Tibial nerve (tissue), 4 donors: ENCODE measurements at regions not wholly inside any gene's neighbourhood (a gene's known extent, or its start where the extent isn't known, plus 50 kb on each side); places are given as distances from the start of the nearest gene placed in this dataset.
"Not testable (repeated sequence)": the region's sequence is repeated elsewhere in the genome, so short reads cannot be mapped to it uniquely, and the experiment has no call there.

Source experiments
- DNase-seq, 2 donors: peaks; one replicate each; pipeline ENCODE4 v3.0.0-alpha.2; 2019; ENCODE audit warnings: low spot score in 2 of 2
- H3K27ac ChIP-seq, 4 donors: fragments of 200-600 bp; sonication (generic) in 3 of 4; one replicate each; pipeline ENCODE4 v1.5.1; 2017 to 2019; ENCODE audit warnings: mild to moderate bottlenecking in 1 of 4
- H3K27me3 ChIP-seq, 2 donors: fragments of 200-600 bp; sonication (generic) in 1 of 2; one replicate each; pipeline versions ENCODE4 v1.5.1 to v1.6.0; 2017 to 2019
- H3K36me3 ChIP-seq, 3 donors: fragments of 200-600 bp; sonication (generic); one replicate each; pipeline ENCODE4 v1.5.1; 2018 to 2019
- H3K4me1 ChIP-seq, 4 donors: fragments of 200-600 bp; sonication (generic) in 3 of 4; one replicate each; pipeline ENCODE4 v1.5.1; 2017 to 2019
- H3K4me3 ChIP-seq, 4 donors: fragments of 200-600 bp; sonication (generic) in 3 of 4; one replicate each; pipeline ENCODE4 v1.5.1; 2017 to 2019; ENCODE audit warnings: mild to moderate bottlenecking in 1 of 4, moderate library complexity in 1 of 4
- H3K9me3 ChIP-seq, 4 donors: fragments of 200-600 bp; sonication (generic) in 3 of 4; one replicate each; pipeline ENCODE4 v1.5.1; 2017 to 2019
- CTCF ChIP-seq, 5 experiments: fragments of 200-600 bp in 3 of 5; fragments of 450-650 bp in 2 of 5; sonication (generic) in 3 of 5; IDR thresholded peaks; one replicate each; pipeline ENCODE4 v1.5.1; 2016 to 2019; ENCODE audit warnings: antibody characterized with exemption in 5 of 5, mild to moderate bottlenecking in 3 of 5, moderate library complexity in 2 of 5
- EP300 ChIP-seq, 2 donors: sonication (generic); formaldehyde crosslinking; IDR thresholded peaks; one replicate each; pipeline ENCODE4 v1.6.1; 2017; ENCODE audit warnings: antibody characterized with exemption in 2 of 2, mild to moderate bottlenecking in 1 of 2
- POLR2A ChIP-seq, 2 donors: fragments of 450-650 bp; IDR thresholded peaks; one replicate each; pipeline ENCODE4 v1.6.1; 2017; ENCODE audit warnings: antibody characterized with exemption in 2 of 2, mild to moderate bottlenecking in 2 of 2, moderate library complexity in 2 of 2
- WGBS, 2 donors: methylation state at CpG; one replicate each; pipeline ENCODE4 v1.1.5; 2018; 5-methylcytosine and 5-hydroxymethylcytosine counted together

GRCh38 chr5:17748201-17748600, 113.9 kb downstream of the TAF11L14 start:
- WGBS, 2 donors: 60 to 63% methylated on average over 2 of the region's 2 CpGs
- Histone ChIP-seq H3K4me3 (no peak overlapping the region), H3K36me3 (no peaks in the 10 kb centered on the region), H3K27me3 (no peaks in the 10 kb centered on the region), H3K4me1 (no peaks in the 10 kb centered on the region), H3K27ac (no peak overlapping the region), H3K9me3 (no peaks in the 10 kb centered on the region)
- no peak for TF ChIP-seq EP300 (IDR thresholded peaks at IDR 0.05)
- no peak for DNase-seq

- TF ChIP-seq EP300 (IDR thresholded peaks at IDR 0.05) (no peak), CTCF (IDR thresholded peaks at IDR 0.05) (no peak), POLR2A (IDR thresholded peaks at IDR 0.05) (no peak)
- Histone ChIP-seq H3K4me1 (no peaks in the 10 kb centered on the region), H3K27ac (no peak overlapping the region), H3K4me3 (no peak overlapping the region), H3K27me3 (no peaks in the 10 kb centered on the region), H3K36me3 (no peaks in the 10 kb centered on the region), H3K9me3 (no peaks in the 10 kb centered on the region)
- WGBS, 2 donors: 74% methylated on average over 1 of the region's 1 CpG
- no peak for DNase-seq
Measured at GRCh38 chr5:17748941-17749340, 114.7 kb downstream of the TAF11L14 start.

- 93% methylated on average over 12 of the region's 12 CpGs for WGBS, 2 donors
- not testable (repeated sequence) for H3K27ac ChIP-seq, H3K4me3 ChIP-seq, H3K4me1 ChIP-seq, H3K9me3 ChIP-seq, H3K36me3 ChIP-seq, H3K27me3 ChIP-seq, DNase-seq
Measured at GRCh38 chr5:17755406-17755805, 121.1 kb downstream of the TAF11L14 start.

GRCh38 chr5:17761326-17761725, 127.1 kb downstream of the TAF11L14 start:
- no peak overlapping the region for H3K4me3 ChIP-seq
- no peaks in the 10 kb centered on the region for H3K36me3 ChIP-seq
- DNase-seq: no peak
- H3K27me3 ChIP-seq: no peaks in the 10 kb centered on the region
- no peaks in the 10 kb centered on the region for H3K4me1 ChIP-seq
- no peak overlapping the region for H3K27ac ChIP-seq
- TF ChIP-seq EP300 (IDR thresholded peaks at IDR 0.05): no peak
- TF ChIP-seq POLR2A (IDR thresholded peaks at IDR 0.05): no peak
- TF ChIP-seq CTCF (IDR thresholded peaks at IDR 0.05): no peak
- no peaks in the 10 kb centered on the region for H3K9me3 ChIP-seq
- 44 to 54% methylated on average over 4 of the region's 4 CpGs for WGBS, 2 donors

- H3K27ac ChIP-seq: no peak overlapping the region
- H3K4me3 ChIP-seq: no peak overlapping the region
- H3K36me3 ChIP-seq: no peaks in the 10 kb centered on the region
- no peaks in the 10 kb centered on the region for H3K9me3 ChIP-seq
- 75 to 77% methylated on average over 1 of the region's 1 CpG for WGBS, 2 donors
- no peaks in the 10 kb centered on the region for H3K4me1 ChIP-seq
- TF ChIP-seq EP300 (IDR thresholded peaks at IDR 0.05) (no peak), POLR2A (IDR thresholded peaks at IDR 0.05) (no peak), CTCF (IDR thresholded peaks at IDR 0.05) (no peak)
- no peak for DNase-seq
- H3K27me3 ChIP-seq: no peaks in the 10 kb centered on the region
Measured at GRCh38 chr5:17763301-17763700, 129.0 kb downstream of the TAF11L14 start.

GRCh38 chr5:17766031-17766430, 131.8 kb downstream of the TAF11L14 start:
- TF ChIP-seq POLR2A (IDR thresholded peaks at IDR 0.05): no peak
- no peak for TF ChIP-seq EP300 (IDR thresholded peaks at IDR 0.05)
- TF ChIP-seq CTCF (IDR thresholded peaks at IDR 0.05): no peak
- Histone ChIP-seq H3K9me3 (no peaks in the 10 kb centered on the region), H3K4me3 (no peak overlapping the region), H3K27me3 (no peaks in the 10 kb centered on the region), H3K27ac (no peak overlapping the region), H3K36me3 (no peaks in the 10 kb centered on the region), H3K4me1 (no peaks in the 10 kb centered on the region)
- no peak for DNase-seq
- WGBS, 2 donors: 84 to 95% methylated on average over 2 of the region's 2 CpGs
